ENCODE measurements at regions not wholly inside any gene's neighbourhood (a gene's known extent, or its start where the extent isn't known, plus 50 kb on each side); places are given as distances from the start of the nearest gene placed in this dataset.

- no peak for TF ChIP-seq CTCF (IDR thresholded peaks at IDR 0.05; ENCODE audit: low read depth, low read length, missing control alignments)
- H3K4me3 ChIP-seq (ENCODE audit: low read depth, low read length) = no peak overlapping the region
- DNase-seq = no peak
- in situ Hi-C loops (cut with HindIII; ENCODE audit: low pct_ligation_motif_present, low sequenced_read_pairs) = no loop called here
- H3K27ac ChIP-seq = no peak overlapping the region
- no peaks in the 10 kb centered on the region for H3K27me3 ChIP-seq (replicated peaks)
- H3K36me3 ChIP-seq (replicated peaks) = no peaks in the 10 kb centered on the region
Measured at GRCh38 chrX:106499473-106499872, 112.3 kb upstream of the RADX start.

- DNase-seq = no peak
- Histone ChIP-seq H3K27ac (no peak overlapping the region), H3K27me3 (replicated peaks) (no peaks in the 10 kb centered on the region), H3K4me3 (ENCODE audit: low read depth, low read length) (no peak overlapping the region), H3K36me3 (replicated peaks) (no peaks in the 10 kb centered on the region)
- TF ChIP-seq CTCF (IDR thresholded peaks at IDR 0.05; ENCODE audit: low read depth, low read length, missing control alignments) = no peak
- in situ Hi-C loops (cut with HindIII; ENCODE audit: low pct_ligation_motif_present, low sequenced_read_pairs) = no loop called here
Measured at GRCh38 chrX:106510713-106511403, 100.9 kb upstream of the RADX start.
